ENCODE measurements at regions not wholly inside any gene's neighbourhood (a gene's known extent, or its start where the extent isn't known, plus 50 kb on each side); places are given as distances from the start of the nearest gene placed in this dataset.

DNA sequence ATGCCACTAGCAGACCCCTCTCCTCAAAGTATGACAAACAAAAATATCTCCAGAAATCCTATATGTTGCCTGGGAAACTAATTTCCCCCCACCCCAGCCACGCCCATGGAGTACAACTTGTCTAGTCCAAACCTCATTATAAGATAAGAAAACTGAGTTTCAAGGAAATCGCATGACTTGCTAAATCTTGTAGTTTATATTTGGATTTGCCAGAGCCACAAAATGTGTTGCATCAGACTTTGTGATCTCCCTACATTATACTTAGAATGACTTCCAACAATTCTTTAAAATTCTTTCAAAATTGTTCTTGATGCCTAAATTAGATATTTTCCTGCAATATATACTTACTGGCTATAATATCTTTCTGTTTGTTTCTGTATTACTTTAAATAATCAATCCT is 1034.4 kb downstream of the IGSF11 start:
- TF ChIP-seq, protein P1, sequence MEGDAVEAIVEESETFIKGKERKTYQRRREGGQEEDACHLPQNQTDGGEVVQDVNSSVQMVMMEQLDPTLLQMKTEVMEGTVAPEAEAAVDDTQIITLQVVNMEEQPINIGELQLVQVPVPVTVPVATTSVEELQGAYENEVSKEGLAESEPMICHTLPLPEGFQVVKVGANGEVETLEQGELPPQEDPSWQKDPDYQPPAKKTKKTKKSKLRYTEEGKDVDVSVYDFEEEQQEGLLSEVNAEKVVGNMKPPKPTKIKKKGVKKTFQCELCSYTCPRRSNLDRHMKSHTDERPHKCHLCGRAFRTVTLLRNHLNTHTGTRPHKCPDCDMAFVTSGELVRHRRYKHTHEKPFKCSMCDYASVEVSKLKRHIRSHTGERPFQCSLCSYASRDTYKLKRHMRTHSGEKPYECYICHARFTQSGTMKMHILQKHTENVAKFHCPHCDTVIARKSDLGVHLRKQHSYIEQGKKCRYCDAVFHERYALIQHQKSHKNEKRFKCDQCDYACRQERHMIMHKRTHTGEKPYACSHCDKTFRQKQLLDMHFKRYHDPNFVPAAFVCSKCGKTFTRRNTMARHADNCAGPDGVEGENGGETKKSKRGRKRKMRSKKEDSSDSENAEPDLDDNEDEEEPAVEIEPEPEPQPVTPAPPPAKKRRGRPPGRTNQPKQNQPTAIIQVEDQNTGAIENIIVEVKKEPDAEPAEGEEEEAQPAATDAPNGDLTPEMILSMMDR (IDR thresholded peaks at IDR 0.05 in 8 of 11, conservative IDR thresholded peaks at IDR 0.05 in 3 of 11) = no peak
- no peak for TF ChIP-seq POLR2AphosphoS5 (IDR thresholded peaks at IDR 0.05)

All from spleen (tissue), 7 donors.